GM12874 (cell line): ENCODE measurements at regions not wholly inside any gene's neighbourhood (a gene's known extent, or its start where the extent isn't known, plus 50 kb on each side); places are given as distances from the start of the nearest gene placed in this dataset.

ENCODE experiments used
- TF ChIP-seq, protein P1 (sequence below): IDR thresholded peaks from 2 replicates; pipeline ENCODE4 v1.5.1; 2011; ENCODE audit warnings: low read depth, mild to moderate bottlenecking, control low read depth, low read length, moderate library complexity; ENCODE audit not compliant: insufficient read depth

DNA sequence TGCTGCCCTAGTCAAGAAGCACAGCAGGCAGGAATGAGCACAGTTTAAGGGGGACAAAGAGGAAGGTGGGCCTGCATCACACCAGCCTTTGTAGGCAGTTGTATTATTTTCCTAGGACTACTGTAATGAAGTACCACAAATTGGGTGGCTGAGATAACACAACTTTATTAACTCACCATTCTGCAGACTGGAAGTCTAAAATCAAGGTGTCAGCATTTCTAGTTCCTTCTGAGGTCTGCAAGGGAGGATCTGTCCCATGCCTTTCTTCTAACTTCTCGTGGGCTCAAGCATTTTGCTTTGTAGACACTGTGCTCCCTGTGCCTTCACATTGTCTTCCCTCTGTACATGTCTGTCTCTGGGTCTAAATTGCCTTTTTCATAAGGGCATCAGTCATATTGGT is 488.5 kb upstream of the JARID2 start:
- TF ChIP-seq, protein P1, sequence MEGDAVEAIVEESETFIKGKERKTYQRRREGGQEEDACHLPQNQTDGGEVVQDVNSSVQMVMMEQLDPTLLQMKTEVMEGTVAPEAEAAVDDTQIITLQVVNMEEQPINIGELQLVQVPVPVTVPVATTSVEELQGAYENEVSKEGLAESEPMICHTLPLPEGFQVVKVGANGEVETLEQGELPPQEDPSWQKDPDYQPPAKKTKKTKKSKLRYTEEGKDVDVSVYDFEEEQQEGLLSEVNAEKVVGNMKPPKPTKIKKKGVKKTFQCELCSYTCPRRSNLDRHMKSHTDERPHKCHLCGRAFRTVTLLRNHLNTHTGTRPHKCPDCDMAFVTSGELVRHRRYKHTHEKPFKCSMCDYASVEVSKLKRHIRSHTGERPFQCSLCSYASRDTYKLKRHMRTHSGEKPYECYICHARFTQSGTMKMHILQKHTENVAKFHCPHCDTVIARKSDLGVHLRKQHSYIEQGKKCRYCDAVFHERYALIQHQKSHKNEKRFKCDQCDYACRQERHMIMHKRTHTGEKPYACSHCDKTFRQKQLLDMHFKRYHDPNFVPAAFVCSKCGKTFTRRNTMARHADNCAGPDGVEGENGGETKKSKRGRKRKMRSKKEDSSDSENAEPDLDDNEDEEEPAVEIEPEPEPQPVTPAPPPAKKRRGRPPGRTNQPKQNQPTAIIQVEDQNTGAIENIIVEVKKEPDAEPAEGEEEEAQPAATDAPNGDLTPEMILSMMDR: no peak

DNA sequence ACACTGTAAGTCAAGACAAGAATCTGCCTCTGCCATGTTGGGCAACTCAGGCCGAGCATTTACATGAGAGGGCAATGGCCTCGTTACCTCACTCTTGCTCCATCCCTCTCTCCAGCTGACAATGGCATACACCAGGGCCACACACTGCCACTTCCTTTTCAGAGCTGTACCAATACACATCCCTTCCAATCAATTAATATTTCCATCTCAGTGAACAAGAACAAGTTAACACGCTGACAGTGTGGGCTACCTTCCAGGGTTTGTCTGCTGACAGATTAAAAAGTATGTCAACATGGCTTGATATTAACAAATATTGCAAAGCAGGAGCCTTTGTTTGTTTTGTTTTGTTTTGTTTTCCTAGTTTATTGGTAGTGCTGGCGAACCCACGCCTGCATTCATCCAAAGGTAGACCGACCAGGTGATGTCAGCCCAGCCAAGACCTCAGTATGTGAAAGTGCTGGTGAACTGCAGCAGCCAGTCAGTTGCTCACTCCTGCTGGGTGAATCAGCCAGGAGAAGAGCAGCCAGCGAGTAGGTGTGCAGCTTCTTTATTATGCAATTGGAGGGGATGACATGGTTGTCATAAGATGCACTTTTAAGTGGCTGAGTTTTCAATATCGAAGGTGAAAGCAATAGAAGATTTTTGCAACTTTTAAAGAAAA is 487.3 kb upstream of the JARID2 start:
- TF ChIP-seq, protein P1: no peak

DNA sequence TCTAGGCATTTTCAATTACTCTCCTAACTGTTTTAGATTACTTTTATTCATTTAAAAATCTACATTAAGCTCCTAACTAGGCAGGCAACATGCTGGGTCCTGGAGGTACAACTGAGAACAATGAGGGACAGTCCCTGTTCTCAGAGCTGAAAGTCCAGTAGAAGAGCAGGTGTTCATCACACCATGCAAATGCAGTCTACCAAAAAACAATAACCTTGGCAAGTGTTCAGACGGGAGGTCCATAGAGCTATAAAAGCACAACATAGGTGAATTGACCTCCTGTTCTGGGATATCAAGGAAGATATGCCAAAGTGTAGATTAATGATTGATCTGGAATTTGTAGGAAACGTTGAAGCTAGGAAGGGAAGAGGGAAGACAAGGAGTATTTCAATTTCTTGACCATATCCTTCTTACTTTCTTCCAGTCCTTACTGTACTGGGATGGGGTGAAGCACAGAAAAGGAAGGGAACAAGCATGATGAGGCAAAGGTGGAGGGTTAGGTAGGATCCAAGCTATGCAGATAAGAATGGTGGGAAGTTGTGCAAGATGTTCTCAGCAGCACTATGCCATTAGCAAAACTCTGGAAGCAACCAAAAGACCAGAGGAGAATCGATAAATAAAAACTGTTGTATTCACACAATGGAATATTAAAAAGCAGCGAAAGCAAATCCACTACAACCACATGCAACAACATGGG is 485.7 kb upstream of the JARID2 start:
- TF ChIP-seq, protein P1: no peak

DNA sequence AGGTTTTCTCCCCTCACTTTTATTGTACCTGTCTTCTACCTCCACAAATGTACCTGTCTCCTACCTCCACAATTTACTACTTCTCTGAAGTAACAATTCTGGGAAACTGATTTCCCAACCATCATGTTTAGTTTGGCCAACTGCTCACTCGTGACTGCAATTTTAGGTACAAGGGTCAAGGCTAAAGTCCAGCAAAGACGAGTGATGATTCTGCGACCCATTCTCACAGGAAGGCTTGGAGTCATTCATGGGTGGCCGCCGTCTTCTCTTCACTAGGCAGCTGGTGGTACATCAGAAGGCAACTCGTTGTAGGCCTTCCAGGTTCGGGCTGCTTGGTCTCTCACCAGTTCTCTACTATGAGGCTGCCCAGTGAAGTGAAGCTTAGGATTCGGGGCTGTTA is 483.8 kb upstream of the JARID2 start:
- TF ChIP-seq, protein P1: no peak

DNA sequence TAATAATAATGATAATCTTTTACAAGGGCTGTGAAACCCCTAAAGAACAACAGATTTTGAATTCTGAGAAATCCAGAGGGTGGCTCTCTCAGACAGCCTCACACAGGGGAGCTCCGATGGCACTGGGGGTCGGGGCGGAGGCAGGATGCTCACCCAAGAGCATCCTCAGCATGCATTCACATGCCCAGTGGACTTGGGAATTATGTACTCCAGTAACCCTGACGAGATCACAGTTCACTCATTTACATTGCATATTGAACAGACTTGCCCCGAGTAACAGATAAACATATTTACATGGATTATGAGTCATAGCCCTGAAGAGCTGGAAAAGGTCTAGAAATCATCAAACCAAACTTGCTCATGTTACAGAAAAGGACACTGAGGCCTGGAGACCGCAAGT is 482.7 kb upstream of the JARID2 start:
- TF ChIP-seq, protein P1: no peak

DNA sequence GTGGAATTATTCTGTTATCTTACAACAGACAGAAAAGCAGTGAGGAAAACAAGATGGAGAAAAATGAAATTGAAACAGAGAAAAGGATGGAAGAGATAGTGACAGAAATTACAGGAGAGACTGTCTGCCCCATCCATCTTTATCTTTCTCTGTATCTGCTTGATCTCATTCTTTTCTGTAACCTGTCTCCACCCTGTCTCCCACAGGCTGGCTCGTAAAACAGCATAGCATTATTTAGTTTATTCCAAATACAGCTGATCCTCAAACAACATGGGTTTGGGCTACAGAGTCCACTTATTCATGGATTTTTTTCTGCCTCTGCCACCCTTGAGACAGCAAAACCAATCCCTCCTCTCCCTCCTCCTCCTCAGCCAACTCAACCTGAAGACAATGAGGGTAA is 482.3 kb upstream of the JARID2 start:
- TF ChIP-seq, protein P1: no peak

DNA sequence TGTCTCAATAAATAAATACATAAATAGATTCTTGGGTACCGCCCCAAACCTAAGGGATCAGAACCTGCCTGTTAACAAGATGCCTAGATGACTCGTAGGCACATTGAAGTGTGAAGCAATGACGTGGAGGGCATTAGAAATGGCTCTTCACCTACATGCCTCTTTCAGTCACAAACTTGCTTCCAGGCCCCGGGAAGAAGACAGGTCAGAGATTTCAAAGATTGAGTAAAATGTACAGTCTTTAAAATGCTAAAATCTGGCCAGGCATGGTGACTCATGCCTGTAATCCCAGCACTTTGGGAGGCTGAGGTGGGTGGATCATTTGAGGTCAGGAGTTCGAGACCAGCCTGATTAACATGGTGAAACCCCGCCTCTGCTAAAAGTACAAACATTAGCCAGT is 480.8 kb upstream of the JARID2 start:
- TF ChIP-seq, protein P1: no peak
